Activated T-helper 1 cell treated with anti-CD3 and anti-CD28 coated beads, Interleukin-12 subunit alpha, Interleukin-12 subunit beta, Interleukin-2, Interleukin-4 antibody, amounts not matched to agents 30 ng/mL and 10 ng/mL and 1 ng/mL, durations not matched to agents 14 hours and 24 hours and 36 hours (primary cell): ENCODE measurements at regions not wholly inside any gene's neighbourhood (a gene's known extent, or its start where the extent isn't known, plus 50 kb on each side); places are given as distances from the start of the nearest gene placed in this dataset.

Source experiments
- DNase-seq: peaks from one replicate; pipeline ENCODE4 v3.0.0; 2021; ENCODE audit warnings: low spot score
- H3K27ac Mint-ChIP-seq: one replicate; pipeline ENCODE4 v1.8.0; 2021; ENCODE audit warnings: mild to moderate bottlenecking, mixed read lengths
- H3K27me3 Mint-ChIP-seq: one replicate; pipeline ENCODE4 v1.8.0; 2022; ENCODE audit warnings: mild to moderate bottlenecking, moderate library complexity, mixed read lengths; ENCODE audit not compliant: insufficient read depth
- H3K36me3 Mint-ChIP-seq: one replicate; pipeline ENCODE4 v1.8.0; 2021; ENCODE audit warnings: low read depth, mixed read lengths
- H3K4me1 Mint-ChIP-seq: one replicate; pipeline ENCODE4 v1.8.0; 2021; ENCODE audit warnings: low read depth, mixed read lengths
- H3K4me3 Mint-ChIP-seq: one replicate; pipeline ENCODE4 v1.8.0; 2021; ENCODE audit warnings: mild to moderate bottlenecking, moderate library complexity, mixed read lengths
- H3K9me3 Mint-ChIP-seq: one replicate; pipeline ENCODE4 v1.8.0; 2021; ENCODE audit warnings: mixed read lengths
- intact Hi-C: fragments of 100-400 bp; cut with micrococcal nuclease; formaldehyde crosslinking; loops from one replicate; pipeline ENCODE4 v1.15.1; 2024

GRCh38 chr10:69726850-69727249, 74.9 kb upstream of the COL13A1 start:
- Mint-ChIP-seq H3K36me3 (no peaks in the 10 kb centered on the region), H3K4me3 (no peak overlapping the region)
- DNase-seq = no peak

GRCh38 chr10:69728335-69728870, 73.3 kb upstream of the COL13A1 start:
- intact Hi-C loops = no loop called here
- Mint-ChIP-seq H3K27ac (no peak overlapping the region), H3K27me3 (peaks cover 2% of the 10 kb centered on the region), H3K9me3 (no peaks in the 10 kb centered on the region), H3K36me3 (no peaks in the 10 kb centered on the region), H3K4me1 (no peaks in the 10 kb centered on the region), H3K4me3 (no peak overlapping the region)
- DNase-seq = no peak

More at GRCh38 chr10:69726850-69727249, 74.9 kb upstream of the COL13A1 start:
- H3K9me3 Mint-ChIP-seq = no peaks in the 10 kb centered on the region
- intact Hi-C loops = no loop called here
- H3K27me3 Mint-ChIP-seq = no peaks in the 10 kb centered on the region
- no peaks in the 10 kb centered on the region for H3K4me1 Mint-ChIP-seq
- H3K27ac Mint-ChIP-seq = no peak overlapping the region

- peaks cover 6% of the 10 kb centered on the region for H3K27me3 Mint-ChIP-seq
- H3K4me3 Mint-ChIP-seq = no peak overlapping the region
- DNase-seq = no peak
- H3K4me1 Mint-ChIP-seq = peaks cover 5% of the 10 kb centered on the region
- intact Hi-C loops = no loop called here
- no peak overlapping the region for H3K27ac Mint-ChIP-seq
- H3K36me3 Mint-ChIP-seq = no peaks in the 10 kb centered on the region
- H3K9me3 Mint-ChIP-seq = no peaks in the 10 kb centered on the region
Measured at GRCh38 chr10:69729326-69730048, 72.2 kb upstream of the COL13A1 start.

- H3K36me3 Mint-ChIP-seq = no peaks in the 10 kb centered on the region
- no peak for DNase-seq
- H3K27ac Mint-ChIP-seq = no peak overlapping the region
- H3K4me1 Mint-ChIP-seq = peaks cover 11% of the 10 kb centered on the region
- intact Hi-C loops = no loop called here
- H3K27me3 Mint-ChIP-seq = peaks cover 6% of the 10 kb centered on the region
- no peak overlapping the region for H3K4me3 Mint-ChIP-seq
- H3K9me3 Mint-ChIP-seq = no peaks in the 10 kb centered on the region
Measured at GRCh38 chr10:69730251-69731156, 71.2 kb upstream of the COL13A1 start.

- H3K27ac Mint-ChIP-seq = no peak overlapping the region
- peaks cover 6% of the 10 kb centered on the region for H3K27me3 Mint-ChIP-seq
- DNase-seq = no peak
- H3K4me1 Mint-ChIP-seq = peaks cover 11% of the 10 kb centered on the region
- H3K36me3 Mint-ChIP-seq = no peaks in the 10 kb centered on the region
- no peaks in the 10 kb centered on the region for H3K9me3 Mint-ChIP-seq
- intact Hi-C loops = no loop called here
- H3K4me3 Mint-ChIP-seq = no peak overlapping the region
Measured at GRCh38 chr10:69731184-69731583, 70.5 kb upstream of the COL13A1 start.

GRCh38 chr10:69731698-69732097, 70.0 kb upstream of the COL13A1 start:
- H3K9me3 Mint-ChIP-seq = no peaks in the 10 kb centered on the region
- intact Hi-C loops = no loop called here
- H3K4me3 Mint-ChIP-seq = no peak overlapping the region
- peaks cover 7% of the 10 kb centered on the region for H3K27me3 Mint-ChIP-seq
- DNase-seq = no peak
- H3K36me3 Mint-ChIP-seq = no peaks in the 10 kb centered on the region
- no peak overlapping the region for H3K27ac Mint-ChIP-seq
- peaks cover 11% of the 10 kb centered on the region for H3K4me1 Mint-ChIP-seq

GRCh38 chr10:69732147-69732825, 69.4 kb upstream of the COL13A1 start:
- no peak overlapping the region for H3K4me3 Mint-ChIP-seq
- H3K36me3 Mint-ChIP-seq = no peaks in the 10 kb centered on the region
- H3K4me1 Mint-ChIP-seq = peaks cover 11% of the 10 kb centered on the region
- intact Hi-C loops = no loop called here
- no peak overlapping the region for H3K27ac Mint-ChIP-seq
- no peaks in the 10 kb centered on the region for H3K9me3 Mint-ChIP-seq
- peaks cover 8% of the 10 kb centered on the region for H3K27me3 Mint-ChIP-seq
- no peak for DNase-seq

- no peak overlapping the region for H3K4me3 Mint-ChIP-seq
- H3K27ac Mint-ChIP-seq = no peak overlapping the region
- peaks cover 8% of the 10 kb centered on the region for H3K27me3 Mint-ChIP-seq
- DNase-seq = no peak
- no peaks in the 10 kb centered on the region for H3K36me3 Mint-ChIP-seq
- no peaks in the 10 kb centered on the region for H3K9me3 Mint-ChIP-seq
- peaks cover 11% of the 10 kb centered on the region for H3K4me1 Mint-ChIP-seq
- intact Hi-C loops = no loop called here
Measured at GRCh38 chr10:69732826-69733150, 68.9 kb upstream of the COL13A1 start.

GRCh38 chr10:69733791-69734261, 67.9 kb upstream of the COL13A1 start:
- no peak for DNase-seq
- Mint-ChIP-seq H3K4me1 (peaks cover 11% of the 10 kb centered on the region), H3K4me3 (no peak overlapping the region), H3K9me3 (no peaks in the 10 kb centered on the region), H3K27me3 (peaks cover 8% of the 10 kb centered on the region), H3K36me3 (no peaks in the 10 kb centered on the region), H3K27ac (no peak overlapping the region)
- intact Hi-C loops = no loop called here

GRCh38 chr10:69734416-69734796, 67.3 kb upstream of the COL13A1 start:
- no peak for DNase-seq
- H3K4me3 Mint-ChIP-seq = no peak overlapping the region
- H3K36me3 Mint-ChIP-seq = no peaks in the 10 kb centered on the region
- no peaks in the 10 kb centered on the region for H3K9me3 Mint-ChIP-seq
- H3K27me3 Mint-ChIP-seq = peaks cover 11% of the 10 kb centered on the region
- intact Hi-C loops = no loop called here
- peak overlapping the region; percentile 5 for H3K27ac Mint-ChIP-seq
- peaks cover 11% of the 10 kb centered on the region for H3K4me1 Mint-ChIP-seq

- Mint-ChIP-seq H3K4me3 (no peak overlapping the region), H3K4me1 (peaks cover 11% of the 10 kb centered on the region), H3K9me3 (no peaks in the 10 kb centered on the region), H3K27me3 (peaks cover 11% of the 10 kb centered on the region), H3K36me3 (no peaks in the 10 kb centered on the region), H3K27ac (peak overlapping the region; percentile 29)
- intact Hi-C loops = no loop called here
- DNase-seq = no peak
Measured at GRCh38 chr10:69734797-69735468, 66.8 kb upstream of the COL13A1 start.

GRCh38 chr10:69736886-69737641, 64.6 kb upstream of the COL13A1 start:
- no peaks in the 10 kb centered on the region for H3K36me3 Mint-ChIP-seq
- H3K27me3 Mint-ChIP-seq = peaks cover 16% of the 10 kb centered on the region
- no peak overlapping the region for H3K27ac Mint-ChIP-seq
- DNase-seq = no peak
- H3K4me1 Mint-ChIP-seq = peaks cover 11% of the 10 kb centered on the region
- intact Hi-C loops = no loop called here
- no peak overlapping the region for H3K4me3 Mint-ChIP-seq
- no peaks in the 10 kb centered on the region for H3K9me3 Mint-ChIP-seq
